Keratinocyte (primary cell): ENCODE measurements at regions not wholly inside any gene's neighbourhood (a gene's known extent, or its start where the extent isn't known, plus 50 kb on each side); places are given as distances from the start of the nearest gene placed in this dataset.

Experiments used
- DNase-seq: peaks from one replicate; pipeline ENCODE4 v3.0.0-alpha.2; 2011; ENCODE audit warnings: low read depth, missing footprints, low spot score
- FAIRE-seq: peaks from 2 replicates; lab custom pipeline; 2011; peaks lifted over from hg19 to GRCh38; lab: Jason Lieb, UNC
- H2AFZ ChIP-seq: 2 replicates; pipeline ENCODE4 v1.6.0; 2012; ENCODE audit warnings: low read length, control low read depth, inconsistent platforms; ENCODE audit not compliant: control insufficient read depth
- H3K27ac ChIP-seq: 2 replicates; pipeline ENCODE4 v1.5.1; 2011; ENCODE audit warnings: low read length; ENCODE audit not compliant: control insufficient read depth, insufficient read depth
- H3K27me3 ChIP-seq: 3 replicates; pipeline ENCODE4 v1.6.0; 2011; ENCODE audit warnings: low read length; ENCODE audit not compliant: control insufficient read depth, insufficient read depth; ENCODE audit errors: extremely low read depth
- H3K36me3 ChIP-seq, 2 experiments: 2 replicates in 1 of 2; 3 replicates in 1 of 2; pipeline ENCODE4 v1.5.1; 2011; ENCODE audit warnings: low read length in 2 of 2, mild to moderate bottlenecking in 1 of 2; ENCODE audit not compliant: control insufficient read depth in 2 of 2, insufficient read depth in 2 of 2; ENCODE audit errors: extremely low read depth in 1 of 2
- H3K4me1 ChIP-seq: 3 replicates; pipeline ENCODE4 v1.5.1; 2011; ENCODE audit warnings: low read length; ENCODE audit not compliant: control insufficient read depth, insufficient read depth; ENCODE audit errors: extremely low read depth
- H3K4me2 ChIP-seq: 3 replicates; pipeline ENCODE4 v1.6.0; 2011; ENCODE audit warnings: low read depth, low read length; ENCODE audit not compliant: control insufficient read depth, insufficient read depth; ENCODE audit errors: extremely low read depth
- H3K4me3 ChIP-seq, 3 experiments: fragments of 200-600 bp in 1 of 3; sonication (generic) in 1 of 3; 2 replicates in 2 of 3; 3 replicates in 1 of 3; pipeline ENCODE4 v1.5.1; 2011 to 2016; ENCODE audit warnings: low read length in 3 of 3, mild to moderate bottlenecking in 3 of 3, control low read depth in 2 of 3, inconsistent platforms in 1 of 3, low read depth in 1 of 3, mixed read lengths in 1 of 3, mixed run types in 1 of 3, moderate library complexity in 1 of 3; ENCODE audit not compliant: control insufficient read depth in 2 of 3, insufficient read depth in 2 of 3; ENCODE audit errors: extremely low read depth in 1 of 3
- H3K79me2 ChIP-seq: 2 replicates; pipeline ENCODE4 v1.6.0; 2012; ENCODE audit warnings: low read length; ENCODE audit not compliant: control insufficient read depth, insufficient read depth
- H3K9ac ChIP-seq: 3 replicates; pipeline ENCODE4 v1.6.0; 2011; ENCODE audit warnings: low read length; ENCODE audit not compliant: control insufficient read depth, insufficient read depth; ENCODE audit errors: extremely low read depth
- H3K9me1 ChIP-seq: 3 replicates; pipeline ENCODE4 v1.6.0; 2011; ENCODE audit warnings: low read length; ENCODE audit not compliant: control insufficient read depth, insufficient read depth; ENCODE audit errors: extremely low read depth
- H3K9me3 ChIP-seq: 2 replicates; pipeline ENCODE4 v1.5.1; 2012; ENCODE audit warnings: low read depth, low read length; ENCODE audit not compliant: control insufficient read depth
- H4K20me1 ChIP-seq: 3 replicates; pipeline ENCODE4 v1.6.0; 2011; ENCODE audit warnings: low read length; ENCODE audit not compliant: control insufficient read depth, insufficient read depth; ENCODE audit errors: extremely low read depth
- CTCF ChIP-seq, 3 experiments: IDR thresholded peaks in 1 of 3; conservative IDR thresholded peaks in 1 of 3; optimal IDR thresholded peaks in 1 of 3; 2 replicates in 2 of 3; 3 replicates in 1 of 3; pipeline versions ENCODE3 to v1.5.1; 2011; ENCODE audit warnings: low read length in 3 of 3, mild to moderate bottlenecking in 3 of 3, moderate library complexity in 2 of 3, control low read depth in 1 of 3, inconsistent platforms in 1 of 3; ENCODE audit not compliant: insufficient read depth in 2 of 3; ENCODE audit errors: extremely low read depth in 1 of 3
- EZH2 ChIP-seq: IDR thresholded peaks from one replicate; pipeline ENCODE4 v1.6.1; 2012; ENCODE audit warnings: inconsistent platforms, mild to moderate bottlenecking, low read length, moderate library complexity
- dilution Hi-C: fragments of 300-500 bp; cut with MboI; formaldehyde crosslinking; loops from one replicate; pipeline ENCODE4 v1.7.0; 2020; ENCODE audit warnings: low sequenced_read_pairs; ENCODE audit not compliant: extremely low pct_ligation_motif_present

- H3K79me2 ChIP-seq: no peaks in the 10 kb centered on the region
- no peaks in the 10 kb centered on the region for H3K27me3 ChIP-seq
- TF ChIP-seq EZH2 (no peak), CTCF (optimal IDR thresholded peaks at IDR 0.05 in 1 of 3, IDR thresholded peaks at IDR 0.05 in 1 of 3, conservative IDR thresholded peaks at IDR 0.05 in 1 of 3; ENCODE audit: extremely low read depth in 1 of 3, insufficient read depth in 2 of 3, low read length in 3 of 3) (no peak)
- H2AFZ ChIP-seq: no peak overlapping the region
- H3K9me1 ChIP-seq: no peaks in the 10 kb centered on the region
- FAIRE-seq (no peak), DNase-seq (no peak)
- H3K4me1 ChIP-seq: no peaks in the 10 kb centered on the region
- no peak overlapping the region for H3K9ac ChIP-seq
- H3K27ac ChIP-seq: no peak overlapping the region
- H3K4me3 ChIP-seq: no peak overlapping the region
- no peaks in the 10 kb centered on the region for H3K9me3 ChIP-seq
- dilution Hi-C loops: no loop called here
- no peaks in the 10 kb centered on the region for H3K36me3 ChIP-seq
- H3K4me2 ChIP-seq: no peak overlapping the region
- no peaks in the 10 kb centered on the region for H4K20me1 ChIP-seq
Observed at GRCh38 chr7:20470726-20471125, 140.0 kb downstream of the ITGB8 start.

- Histone ChIP-seq H2AFZ (no peak overlapping the region), H4K20me1 (no peaks in the 10 kb centered on the region), H3K9me1 (no peaks in the 10 kb centered on the region), H3K79me2 (no peaks in the 10 kb centered on the region), H3K9ac (no peak overlapping the region), H3K4me1 (no peaks in the 10 kb centered on the region), H3K4me3 (no peak overlapping the region), H3K27ac (no peak overlapping the region), H3K27me3 (no peaks in the 10 kb centered on the region), H3K4me2 (no peak overlapping the region), H3K9me3 (no peaks in the 10 kb centered on the region), H3K36me3 (no peaks in the 10 kb centered on the region)
- DNase-seq (no peak), FAIRE-seq (no peak)
- TF ChIP-seq CTCF (optimal IDR thresholded peaks at IDR 0.05 in 1 of 3, IDR thresholded peaks at IDR 0.05 in 1 of 3, conservative IDR thresholded peaks at IDR 0.05 in 1 of 3; ENCODE audit: extremely low read depth in 1 of 3, insufficient read depth in 2 of 3, low read length in 3 of 3) (no peak), EZH2 (no peak)
- dilution Hi-C loops: no loop called here
Observed at GRCh38 chr7:20474249-20474648, 141.2 kb upstream of the ABCB5 start.
